DOHH2 (cell line): ENCODE measurements at regions not wholly inside any gene's neighbourhood (a gene's known extent, or its start where the extent isn't known, plus 50 kb on each side); places are given as distances from the start of the nearest gene placed in this dataset.
A peak's percentile ranks its signal among the peaks of the same experiment; 100 is the strongest.

Source experiments
- CTCF ChIP-seq: fragments of 200-600 bp; sonication (generic); IDR thresholded peaks from one replicate; pipeline ENCODE4 v1.5.1; 2014; ENCODE audit warnings: antibody characterized with exemption, mild to moderate bottlenecking, low read depth, low read length; ENCODE audit not compliant: poor library complexity, severe bottlenecking
- EZH2phosphoT487 ChIP-seq: fragments of 200-600 bp; sonication (generic); IDR thresholded peaks from 2 replicates; pipeline ENCODE4 v1.6.1; 2017; ENCODE audit warnings: borderline replicate concordance, mild to moderate bottlenecking, antibody characterized with exemption, low read length, moderate library complexity, mixed read lengths

- TF ChIP-seq CTCF, result peak; percentile 71
- no peak for TF ChIP-seq EZH2phosphoT487
These were observed 2084.3 kb downstream of the LRRC4C start for GRCh38 chr11:39374963-39375698.
